ENCODE measurements at regions not wholly inside any gene's neighbourhood (a gene's known extent, or its start where the extent isn't known, plus 50 kb on each side); places are given as distances from the start of the nearest gene placed in this dataset.

GRCh38 chr5:52378237-52378636 lies 409.5 kb upstream of the ITGA1 start:
- TF ChIP-seq CTCF (conservative IDR thresholded peaks at IDR 0.05; ENCODE audit: low read depth, low read length): no peak
- no peak for DNase-seq (ENCODE audit: low read depth)
- H3K4me3 ChIP-seq (ENCODE audit: low read length): no peak overlapping the region

- no peak for TF ChIP-seq CTCF (conservative IDR thresholded peaks at IDR 0.05; ENCODE audit: low read depth, low read length)
- no peak for DNase-seq (ENCODE audit: low read depth)
- H3K4me3 ChIP-seq (ENCODE audit: low read length): no peak overlapping the region
Observed at GRCh38 chr5:52388349-52388748, 399.4 kb upstream of the ITGA1 start.

GRCh38 chr5:52392321-52392720 lies 395.4 kb upstream of the ITGA1 start:
- no peak for DNase-seq (ENCODE audit: low read depth)
- no peak overlapping the region for H3K4me3 ChIP-seq (ENCODE audit: low read length)
- TF ChIP-seq CTCF (conservative IDR thresholded peaks at IDR 0.05; ENCODE audit: low read depth, low read length): no peak

- TF ChIP-seq CTCF (conservative IDR thresholded peaks at IDR 0.05; ENCODE audit: low read depth, low read length): no peak
- DNase-seq (ENCODE audit: low read depth): no peak
- H3K4me3 ChIP-seq (ENCODE audit: low read length): no peak overlapping the region
Observed at GRCh38 chr5:52409835-52410234, 377.9 kb upstream of the ITGA1 start.

- no peak overlapping the region for H3K4me3 ChIP-seq (ENCODE audit: low read length)
- no peak for TF ChIP-seq CTCF (conservative IDR thresholded peaks at IDR 0.05; ENCODE audit: low read depth, low read length)
- no peak for DNase-seq (ENCODE audit: low read depth)
Observed at GRCh38 chr5:52419357-52419756, 368.4 kb upstream of the ITGA1 start.

- no peak for DNase-seq (ENCODE audit: low read depth)
- no peak for TF ChIP-seq CTCF (conservative IDR thresholded peaks at IDR 0.05; ENCODE audit: low read depth, low read length)
- H3K4me3 ChIP-seq (ENCODE audit: low read length): no peak overlapping the region
Observed at GRCh38 chr5:52427615-52428014, 360.1 kb upstream of the ITGA1 start.

GRCh38 chr5:52428977-52429489 lies 358.7 kb upstream of the ITGA1 start:
- H3K4me3 ChIP-seq (ENCODE audit: low read length): no peak overlapping the region
- no peak for TF ChIP-seq CTCF (conservative IDR thresholded peaks at IDR 0.05; ENCODE audit: low read depth, low read length)
- no peak for DNase-seq (ENCODE audit: low read depth)
